ENCODE measurements at regions not wholly inside any gene's neighbourhood (a gene's known extent, or its start where the extent isn't known, plus 50 kb on each side); places are given as distances from the start of the nearest gene placed in this dataset.

GRCh38 chr22:47301820-47302475, 539.5 kb downstream of the TBC1D22A start:
- H3K4me3 Mint-ChIP-seq: no peak overlapping the region
- Histone ChIP-seq H4K20me1 (ENCODE audit: control insufficient read depth, insufficient read depth, low read length, poor library complexity, severe bottlenecking) (no peaks in the 10 kb centered on the region), H3K4me2 (replicated peaks; ENCODE audit: low read depth, low read length, poor library complexity, severe bottlenecking) (no peak overlapping the region), H3K36me3 (replicated peaks in 1 of 2; ENCODE audit: control extremely low read depth in 1 of 2, control insufficient read depth in 1 of 2, extremely low read depth in 1 of 2, insufficient read depth in 2 of 2, low read length in 1 of 2) (no peaks in the 10 kb centered on the region), H3K4me1 (ENCODE audit: control insufficient read depth in 2 of 2, insufficient read depth in 2 of 2, low read length in 2 of 2) (no peaks in the 10 kb centered on the region), H3K9me3 (ENCODE audit: control extremely low read depth in 1 of 3, control insufficient read depth in 2 of 3, insufficient read depth in 1 of 3, low read length in 2 of 3) (peaks cover 0 to 19% (median 0%) of the 10 kb centered on the region in 3 donors), H3K4me3 (ENCODE audit: control extremely low read depth in 1 of 5, extremely low read depth in 1 of 5, insufficient read depth in 1 of 5, low read depth in 2 of 5, low read length in 4 of 5) (no peak overlapping the region), H3K79me2 (ENCODE audit: control insufficient read depth, insufficient read depth, low read length) (no peaks in the 10 kb centered on the region), H3K27ac (ENCODE audit: low read length in 2 of 2) (no peak overlapping the region), H2AFZ (ENCODE audit: insufficient read depth, low read depth, low read length, poor library complexity, severe bottlenecking) (no peak overlapping the region), H3K27me3 (replicated peaks in 1 of 4; ENCODE audit: control extremely low read depth in 1 of 4, control insufficient read depth in 3 of 4, insufficient read depth in 4 of 4, low read length in 3 of 4) (no peaks in the 10 kb centered on the region), H3K9ac (ENCODE audit: low read length) (no peak overlapping the region)
- 78% methylated on average over 9 of the region's 13 CpGs for WGBS (ENCODE audit: insufficient coverage)
- H3K9me3 Mint-ChIP-seq (ENCODE audit: insufficient read depth): no peaks in the 10 kb centered on the region
- DNase-seq (no peak), ATAC-seq (ENCODE audit: low read depth) (no peak)
- ChIA-PET POLR2A (no interaction called here), CTCF (no interaction called here)
- intact Hi-C loops (cut with micrococcal nuclease): no loop called here
- H3K27me3 Mint-ChIP-seq: no peaks in the 10 kb centered on the region
- no peak for TF ChIP-seq CTCF (IDR thresholded peaks at IDR 0.05)
- TF ChIP-seq EZH2 (IDR thresholded peaks at IDR 0.05; ENCODE audit: borderline replicate concordance, insufficient read depth, low read depth, low read length, poor library complexity, severe bottlenecking): no peak
- no peak overlapping the region for H3K27ac Mint-ChIP-seq
- H3K4me1 Mint-ChIP-seq: no peaks in the 10 kb centered on the region

- WGBS (ENCODE audit: insufficient coverage): 90% methylated on average over 7 of the region's 11 CpGs
- Mint-ChIP-seq H3K27ac (no peak overlapping the region), H3K4me1 (no peaks in the 10 kb centered on the region), H3K9me3 (ENCODE audit: insufficient read depth) (no peaks in the 10 kb centered on the region), H3K4me3 (no peak overlapping the region), H3K27me3 (no peaks in the 10 kb centered on the region)
- no peak overlapping the region for H3K4me3 ChIP-seq (ENCODE audit: control extremely low read depth in 1 of 5, extremely low read depth in 1 of 5, insufficient read depth in 1 of 5, low read depth in 2 of 5, low read length in 4 of 5)
- POLR2A ChIA-PET: no interaction called here
- intact Hi-C loops (cut with micrococcal nuclease): no loop called here
- H3K9ac ChIP-seq (ENCODE audit: low read length): no peak overlapping the region
- no peak for TF ChIP-seq EZH2 (IDR thresholded peaks at IDR 0.05; ENCODE audit: borderline replicate concordance, insufficient read depth, low read depth, low read length, poor library complexity, severe bottlenecking)
- TF ChIP-seq CTCF (IDR thresholded peaks at IDR 0.05): no peak
- no peaks in the 10 kb centered on the region for H4K20me1 ChIP-seq (ENCODE audit: control insufficient read depth, insufficient read depth, low read length, poor library complexity, severe bottlenecking)
- H2AFZ ChIP-seq (ENCODE audit: insufficient read depth, low read depth, low read length, poor library complexity, severe bottlenecking): no peak overlapping the region
- DNase-seq (no peak), ATAC-seq (ENCODE audit: low read depth) (no peak)
- no peak overlapping the region for H3K27ac ChIP-seq (ENCODE audit: low read length in 2 of 2)
- H3K4me2 ChIP-seq (replicated peaks; ENCODE audit: low read depth, low read length, poor library complexity, severe bottlenecking): no peak overlapping the region
- H3K36me3 ChIP-seq (replicated peaks in 1 of 2; ENCODE audit: control extremely low read depth in 1 of 2, control insufficient read depth in 1 of 2, extremely low read depth in 1 of 2, insufficient read depth in 2 of 2, low read length in 1 of 2): no peaks in the 10 kb centered on the region
- H3K27me3 ChIP-seq (replicated peaks in 1 of 4; ENCODE audit: control extremely low read depth in 1 of 4, control insufficient read depth in 3 of 4, insufficient read depth in 4 of 4, low read length in 3 of 4): no peaks in the 10 kb centered on the region
- H3K9me3 ChIP-seq (ENCODE audit: control extremely low read depth in 1 of 3, control insufficient read depth in 2 of 3, insufficient read depth in 1 of 3, low read length in 2 of 3): peaks cover 0 to 16% (median 0%) of the 10 kb centered on the region in 3 donors
- no peaks in the 10 kb centered on the region for H3K4me1 ChIP-seq (ENCODE audit: control insufficient read depth in 2 of 2, insufficient read depth in 2 of 2, low read length in 2 of 2)
- CTCF ChIA-PET: no interaction called here
- no peaks in the 10 kb centered on the region for H3K79me2 ChIP-seq (ENCODE audit: control insufficient read depth, insufficient read depth, low read length)
Observed at GRCh38 chr22:47300698-47301405, 538.4 kb downstream of the TBC1D22A start.
